ENCODE measurements at regions not wholly inside any gene's neighbourhood (a gene's known extent, or its start where the extent isn't known, plus 50 kb on each side); places are given as distances from the start of the nearest gene placed in this dataset.

DNA sequence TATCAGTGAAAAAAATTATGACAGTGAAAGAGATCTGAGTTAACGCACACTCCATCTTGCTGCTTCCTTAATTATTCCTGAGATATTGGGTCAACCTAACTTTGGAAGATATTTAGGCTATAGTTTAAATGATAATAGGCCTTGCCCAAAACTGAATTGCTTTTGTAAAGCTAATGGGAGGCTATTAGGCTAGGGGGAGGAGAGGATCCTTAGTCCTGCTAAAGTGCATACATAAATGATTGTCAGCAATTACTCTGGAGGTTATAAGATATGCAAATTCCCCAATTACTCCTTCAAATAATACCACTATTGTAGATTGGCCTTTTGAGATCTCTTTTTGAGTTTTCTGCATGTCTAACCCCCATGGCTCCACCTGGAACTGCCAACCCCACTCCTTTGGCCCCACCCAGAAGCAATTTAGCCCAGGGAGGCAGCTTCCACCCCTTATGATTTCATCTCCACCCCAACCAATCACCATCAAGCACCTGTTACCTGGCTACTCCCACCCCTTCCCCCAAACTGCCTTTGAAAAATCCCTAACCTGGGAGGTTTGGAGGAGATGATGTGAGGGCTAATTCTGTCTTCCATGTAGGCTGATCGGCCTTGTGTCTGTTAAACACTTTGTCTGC is 509.3 kb upstream of the TGFBR2 start:
- no peak for TF ChIP-seq POLR2A (IDR thresholded peaks at IDR 0.05)
- TF ChIP-seq, protein P1, sequence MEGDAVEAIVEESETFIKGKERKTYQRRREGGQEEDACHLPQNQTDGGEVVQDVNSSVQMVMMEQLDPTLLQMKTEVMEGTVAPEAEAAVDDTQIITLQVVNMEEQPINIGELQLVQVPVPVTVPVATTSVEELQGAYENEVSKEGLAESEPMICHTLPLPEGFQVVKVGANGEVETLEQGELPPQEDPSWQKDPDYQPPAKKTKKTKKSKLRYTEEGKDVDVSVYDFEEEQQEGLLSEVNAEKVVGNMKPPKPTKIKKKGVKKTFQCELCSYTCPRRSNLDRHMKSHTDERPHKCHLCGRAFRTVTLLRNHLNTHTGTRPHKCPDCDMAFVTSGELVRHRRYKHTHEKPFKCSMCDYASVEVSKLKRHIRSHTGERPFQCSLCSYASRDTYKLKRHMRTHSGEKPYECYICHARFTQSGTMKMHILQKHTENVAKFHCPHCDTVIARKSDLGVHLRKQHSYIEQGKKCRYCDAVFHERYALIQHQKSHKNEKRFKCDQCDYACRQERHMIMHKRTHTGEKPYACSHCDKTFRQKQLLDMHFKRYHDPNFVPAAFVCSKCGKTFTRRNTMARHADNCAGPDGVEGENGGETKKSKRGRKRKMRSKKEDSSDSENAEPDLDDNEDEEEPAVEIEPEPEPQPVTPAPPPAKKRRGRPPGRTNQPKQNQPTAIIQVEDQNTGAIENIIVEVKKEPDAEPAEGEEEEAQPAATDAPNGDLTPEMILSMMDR (IDR thresholded peaks at IDR 0.05): no peak
- TF ChIP-seq POLR2AphosphoS5 (IDR thresholded peaks at IDR 0.05): no peak
